ENCODE measurements at regions not wholly inside any gene's neighbourhood (a gene's known extent, or its start where the extent isn't known, plus 50 kb on each side); places are given as distances from the start of the nearest gene placed in this dataset.

- TF ChIP-seq EZH2 (IDR thresholded peaks at IDR 0.05; ENCODE audit: insufficient read depth, poor library complexity, severe bottlenecking) (no peak), EZH2phosphoT487 (IDR thresholded peaks at IDR 0.05; ENCODE audit: insufficient read depth, low read depth) (no peak)
Measured at GRCh38 chr3:74409066-74409465, 205.4 kb downstream of the CNTN3 start.

Measured in GM23248 (cell line).